Fibroblast of villous mesenchyme (primary cell): ENCODE measurements at regions not wholly inside any gene's neighbourhood (a gene's known extent, or its start where the extent isn't known, plus 50 kb on each side); places are given as distances from the start of the nearest gene placed in this dataset.

Experiments
- DNase-seq: peaks from one replicate; pipeline ENCODE4 v3.0.0-alpha.2; 2010; ENCODE audit warnings: low read depth
- H3K4me3 ChIP-seq: 2 replicates; pipeline ENCODE4 v1.5.1; 2011; ENCODE audit warnings: low read depth, mild to moderate bottlenecking, low read length
- CTCF ChIP-seq: IDR thresholded peaks from 2 replicates; pipeline ENCODE4 v1.5.1; 2012; ENCODE audit warnings: low read depth, mild to moderate bottlenecking, low read length; ENCODE audit not compliant: insufficient read depth

GRCh38 chr3:127387119-127387518 is 99.3 kb upstream of the PRR20G start:
- no peak for TF ChIP-seq CTCF
- no peak for DNase-seq

GRCh38 chr3:127386490-127386889 is 98.6 kb upstream of the PRR20G start:
- no peak for DNase-seq
- no peak overlapping the region for H3K4me3 ChIP-seq
- no peak for TF ChIP-seq CTCF

More at GRCh38 chr3:127387119-127387518, 99.3 kb upstream of the PRR20G start:
- H3K4me3 ChIP-seq: no peak overlapping the region

GRCh38 chr3:127385540-127385870 is 97.7 kb upstream of the PRR20G start:
- TF ChIP-seq CTCF: no peak
- H3K4me3 ChIP-seq: no peak overlapping the region
- DNase-seq: no peak

- no peak for DNase-seq
Measured at GRCh38 chr3:127384717-127385539, 97.1 kb upstream of the PRR20G start.

GRCh38 chr3:127383656-127384179 is 95.9 kb upstream of the PRR20G start:
- no peak for DNase-seq
- no peak for TF ChIP-seq CTCF
- H3K4me3 ChIP-seq: no peak overlapping the region

More at GRCh38 chr3:127384717-127385539, 97.1 kb upstream of the PRR20G start:
- TF ChIP-seq CTCF: no peak
- no peak overlapping the region for H3K4me3 ChIP-seq

GRCh38 chr3:127377801-127378655 is 90.2 kb upstream of the PRR20G start:
- H3K4me3 ChIP-seq: no peak overlapping the region
- TF ChIP-seq CTCF: no peak
- no peak for DNase-seq
